HL-60 (cell line): ENCODE measurements at regions not wholly inside any gene's neighbourhood (a gene's known extent, or its start where the extent isn't known, plus 50 kb on each side); places are given as distances from the start of the nearest gene placed in this dataset.

Source experiments
- DNase-seq, 2 experiments: peaks; one replicate each; pipeline ENCODE4 v3.0.0-alpha.2; 2010 to 2020; ENCODE audit warnings: low read depth in 1 of 2, low spot score in 1 of 2
- H3K27ac ChIP-seq: fragments of 250-450 bp; sonication (Bioruptor Pico); replicated peaks from 2 replicates; pipeline ENCODE4 v1.5.1; 2020; ENCODE audit warnings: mild to moderate bottlenecking, moderate library complexity
- H3K27me3 ChIP-seq: fragments of 250-450 bp; sonication (Bioruptor Pico); 2 replicates; pipeline ENCODE4 v1.5.1; 2021; ENCODE audit warnings: mild to moderate bottlenecking, moderate library complexity; ENCODE audit not compliant: insufficient read depth, poor library complexity, severe bottlenecking
- H3K4me3 ChIP-seq: replicated peaks from 2 replicates; pipeline ENCODE4 v1.5.1; 2011; ENCODE audit warnings: mild to moderate bottlenecking, control low read depth, low read length; ENCODE audit not compliant: insufficient read depth
- GABPA ChIP-seq: IDR thresholded peaks from 2 replicates; pipeline ENCODE4 v1.6.1; 2012; ENCODE audit warnings: low read depth
- POLR2AphosphoS5 ChIP-seq: IDR thresholded peaks from 2 replicates; pipeline ENCODE4 v1.6.1; 2012; ENCODE audit warnings: low read depth
- SPI1 ChIP-seq: IDR thresholded peaks from 2 replicates; pipeline ENCODE4 v1.6.1; 2012; ENCODE audit warnings: low read depth, mild to moderate bottlenecking, borderline replicate concordance
- TF ChIP-seq, protein P1 (sequence below): IDR thresholded peaks from one replicate; pipeline ENCODE4 v1.5.1; 2011; ENCODE audit warnings: low read length, control low read depth, inconsistent platforms; ENCODE audit not compliant: insufficient read depth
- TF ChIP-seq, protein P2 (sequence below): IDR thresholded peaks from 2 replicates; pipeline ENCODE4 v1.6.1; 2012; ENCODE audit warnings: low read depth; ENCODE audit not compliant: insufficient replicate concordance

DNA sequence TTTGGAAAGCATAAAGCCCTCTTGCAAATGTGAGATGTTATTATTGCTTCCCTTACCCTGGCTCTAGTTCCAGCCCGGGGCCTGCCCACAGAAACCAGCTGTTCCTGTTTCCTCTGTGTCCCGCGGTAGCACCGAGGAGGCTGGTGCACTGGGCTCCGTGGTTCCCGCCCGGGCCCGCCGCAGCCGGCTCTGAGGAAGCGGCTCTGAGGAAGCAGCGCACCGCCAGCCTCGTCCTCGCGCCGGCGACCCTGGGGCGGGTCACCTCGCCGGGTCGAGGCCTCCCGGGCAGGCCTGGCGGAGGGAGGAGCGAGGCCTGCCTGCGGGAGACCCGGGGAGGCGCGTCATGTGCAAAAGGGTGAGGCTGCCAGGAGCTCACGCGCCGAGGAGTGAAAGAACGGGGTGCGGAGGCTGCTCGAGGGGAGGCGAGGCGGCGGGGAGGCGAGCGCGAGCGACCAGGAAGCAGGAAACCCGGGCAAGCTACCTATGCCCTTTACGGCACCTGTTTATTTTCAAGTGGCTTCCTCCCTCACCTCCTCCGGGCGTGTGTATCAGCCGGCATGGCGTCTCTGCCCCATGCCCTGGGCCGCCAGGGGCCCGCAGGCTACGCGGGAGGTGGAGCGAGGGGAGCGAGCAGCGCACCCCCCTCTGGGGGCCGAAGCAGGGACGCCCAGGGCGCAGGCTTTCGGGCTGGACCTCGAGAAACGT lies 61.3 kb upstream of the MEGF10 start:
- TF ChIP-seq POLR2AphosphoS5 (no peak), SPI1 (peak; percentile 56; the same call in 1 of the 2 replicates), GABPA (0 out of 2 replicates have a peak, but pooled peaks have one; percentile 36)
- TF ChIP-seq, protein P1, sequence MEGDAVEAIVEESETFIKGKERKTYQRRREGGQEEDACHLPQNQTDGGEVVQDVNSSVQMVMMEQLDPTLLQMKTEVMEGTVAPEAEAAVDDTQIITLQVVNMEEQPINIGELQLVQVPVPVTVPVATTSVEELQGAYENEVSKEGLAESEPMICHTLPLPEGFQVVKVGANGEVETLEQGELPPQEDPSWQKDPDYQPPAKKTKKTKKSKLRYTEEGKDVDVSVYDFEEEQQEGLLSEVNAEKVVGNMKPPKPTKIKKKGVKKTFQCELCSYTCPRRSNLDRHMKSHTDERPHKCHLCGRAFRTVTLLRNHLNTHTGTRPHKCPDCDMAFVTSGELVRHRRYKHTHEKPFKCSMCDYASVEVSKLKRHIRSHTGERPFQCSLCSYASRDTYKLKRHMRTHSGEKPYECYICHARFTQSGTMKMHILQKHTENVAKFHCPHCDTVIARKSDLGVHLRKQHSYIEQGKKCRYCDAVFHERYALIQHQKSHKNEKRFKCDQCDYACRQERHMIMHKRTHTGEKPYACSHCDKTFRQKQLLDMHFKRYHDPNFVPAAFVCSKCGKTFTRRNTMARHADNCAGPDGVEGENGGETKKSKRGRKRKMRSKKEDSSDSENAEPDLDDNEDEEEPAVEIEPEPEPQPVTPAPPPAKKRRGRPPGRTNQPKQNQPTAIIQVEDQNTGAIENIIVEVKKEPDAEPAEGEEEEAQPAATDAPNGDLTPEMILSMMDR = no peak
- TF ChIP-seq, protein P2, sequence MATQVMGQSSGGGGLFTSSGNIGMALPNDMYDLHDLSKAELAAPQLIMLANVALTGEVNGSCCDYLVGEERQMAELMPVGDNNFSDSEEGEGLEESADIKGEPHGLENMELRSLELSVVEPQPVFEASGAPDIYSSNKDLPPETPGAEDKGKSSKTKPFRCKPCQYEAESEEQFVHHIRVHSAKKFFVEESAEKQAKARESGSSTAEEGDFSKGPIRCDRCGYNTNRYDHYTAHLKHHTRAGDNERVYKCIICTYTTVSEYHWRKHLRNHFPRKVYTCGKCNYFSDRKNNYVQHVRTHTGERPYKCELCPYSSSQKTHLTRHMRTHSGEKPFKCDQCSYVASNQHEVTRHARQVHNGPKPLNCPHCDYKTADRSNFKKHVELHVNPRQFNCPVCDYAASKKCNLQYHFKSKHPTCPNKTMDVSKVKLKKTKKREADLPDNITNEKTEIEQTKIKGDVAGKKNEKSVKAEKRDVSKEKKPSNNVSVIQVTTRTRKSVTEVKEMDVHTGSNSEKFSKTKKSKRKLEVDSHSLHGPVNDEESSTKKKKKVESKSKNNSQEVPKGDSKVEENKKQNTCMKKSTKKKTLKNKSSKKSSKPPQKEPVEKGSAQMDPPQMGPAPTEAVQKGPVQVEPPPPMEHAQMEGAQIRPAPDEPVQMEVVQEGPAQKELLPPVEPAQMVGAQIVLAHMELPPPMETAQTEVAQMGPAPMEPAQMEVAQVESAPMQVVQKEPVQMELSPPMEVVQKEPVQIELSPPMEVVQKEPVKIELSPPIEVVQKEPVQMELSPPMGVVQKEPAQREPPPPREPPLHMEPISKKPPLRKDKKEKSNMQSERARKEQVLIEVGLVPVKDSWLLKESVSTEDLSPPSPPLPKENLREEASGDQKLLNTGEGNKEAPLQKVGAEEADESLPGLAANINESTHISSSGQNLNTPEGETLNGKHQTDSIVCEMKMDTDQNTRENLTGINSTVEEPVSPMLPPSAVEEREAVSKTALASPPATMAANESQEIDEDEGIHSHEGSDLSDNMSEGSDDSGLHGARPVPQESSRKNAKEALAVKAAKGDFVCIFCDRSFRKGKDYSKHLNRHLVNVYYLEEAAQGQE = no peak
- peak; percentile 7 to 77 for DNase-seq
- Histone ChIP-seq H3K27ac (peak overlapping the region; percentile 34), H3K27me3 (no peaks in the 10 kb centered on the region), H3K4me3 (peak overlapping the region; percentile 48)

DNA sequence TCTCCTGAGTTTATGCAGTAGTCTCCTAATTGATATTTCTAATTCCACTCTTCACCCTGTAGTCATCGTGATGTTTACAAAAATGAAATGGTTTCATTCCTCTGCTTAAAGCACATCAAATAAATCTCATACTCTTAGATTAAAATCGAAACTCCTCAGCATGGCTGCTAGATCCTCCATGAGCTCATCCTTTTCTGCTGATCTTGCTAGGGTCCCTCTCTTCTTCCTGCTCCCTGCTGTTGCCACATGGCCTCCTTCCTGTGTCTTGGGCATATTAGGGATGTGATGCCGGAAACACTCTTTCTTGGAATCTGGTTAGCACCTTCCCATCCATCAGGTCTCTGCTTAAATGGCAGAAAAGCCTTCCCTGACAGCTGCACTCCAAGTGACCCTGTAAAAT lies 59.5 kb upstream of the MEGF10 start:
- TF ChIP-seq, protein P1 = no peak
- TF ChIP-seq POLR2AphosphoS5 = no peak
- no peak for TF ChIP-seq GABPA
- TF ChIP-seq, protein P2 = no peak
- TF ChIP-seq SPI1 = no peak
- DNase-seq = no peak
- no peak overlapping the region for H3K27ac ChIP-seq

DNA sequence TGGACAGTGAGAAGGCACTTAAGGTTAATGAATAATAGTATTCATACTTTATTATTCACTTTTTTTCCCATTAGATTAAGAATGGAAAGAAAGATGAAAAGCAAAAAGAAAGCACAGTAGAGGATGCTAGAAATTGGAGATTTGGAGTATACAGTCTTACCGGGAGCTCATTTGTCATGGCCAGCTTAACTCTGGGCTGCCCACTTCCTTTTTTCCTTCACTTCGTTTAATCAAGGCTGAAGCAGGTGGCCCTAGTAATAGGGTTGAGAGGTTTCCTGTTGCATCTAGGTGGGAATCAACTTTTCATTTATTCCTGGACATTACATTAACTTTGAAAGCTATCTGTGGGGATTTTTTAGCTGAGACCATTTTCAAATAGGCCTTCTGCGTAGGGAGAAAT lies 57.0 kb upstream of the MEGF10 start:
- H3K4me3 ChIP-seq = no peak overlapping the region
- H3K27ac ChIP-seq = no peak overlapping the region
- DNase-seq = no peak
- H3K27me3 ChIP-seq = no peaks in the 10 kb centered on the region
- TF ChIP-seq, protein P2 = no peak
- TF ChIP-seq SPI1 = peak; percentile 58; the same call in 1 of the 2 replicates

More for the DNA sequence above, 59.5 kb upstream of the MEGF10 start:
- Histone ChIP-seq H3K4me3 (no peak overlapping the region), H3K27me3 (no peaks in the 10 kb centered on the region)
